Mesenchymal stem cell (in vitro differentiated cells and primary cell): ENCODE measurements at regions not wholly inside any gene's neighbourhood (a gene's known extent, or its start where the extent isn't known, plus 50 kb on each side); places are given as distances from the start of the nearest gene placed in this dataset.

ENCODE experiments used
- DNase-seq: peaks from one replicate; pipeline ENCODE4 v3.0.0-alpha.2; 2013
- H2AFZ ChIP-seq: one replicate; pipeline ENCODE4 v1.6.1; 2013; ENCODE audit warnings: low read depth, mild to moderate bottlenecking, control low read depth, inconsistent platforms, low read length, moderate library complexity
- H2AK5ac ChIP-seq: 2 replicates; pipeline ENCODE4 v1.6.1; 2013; ENCODE audit warnings: low read length, moderate library complexity, mild to moderate bottlenecking, inconsistent platforms; ENCODE audit not compliant: severe bottlenecking
- H2BK120ac ChIP-seq: one replicate; pipeline ENCODE4 v1.6.1; 2013; ENCODE audit warnings: low read depth, mild to moderate bottlenecking, inconsistent platforms, low read length, moderate library complexity
- H2BK12ac ChIP-seq, 2 experiments: one replicate each; pipeline ENCODE4 v1.6.1; 2013; ENCODE audit warnings: inconsistent platforms in 2 of 2, low read length in 2 of 2, mild to moderate bottlenecking in 2 of 2, moderate library complexity in 2 of 2, control low read depth in 1 of 2
- H2BK15ac ChIP-seq: one replicate; pipeline ENCODE4 v1.6.1; 2013; ENCODE audit warnings: mild to moderate bottlenecking, low read depth, inconsistent platforms; ENCODE audit not compliant: poor library complexity, severe bottlenecking
- H2BK5ac ChIP-seq: 2 replicates; pipeline ENCODE4 v1.6.1; 2013; ENCODE audit warnings: low read depth, mild to moderate bottlenecking, low read length, control low read depth, inconsistent platforms; ENCODE audit not compliant: poor library complexity, severe bottlenecking
- H3K14ac ChIP-seq, 2 experiments: one replicate each; pipeline ENCODE4 v1.6.1; 2013; ENCODE audit warnings: inconsistent platforms in 2 of 2, low read length in 2 of 2, control low read depth in 1 of 2, mild to moderate bottlenecking in 1 of 2, moderate library complexity in 1 of 2
- H3K18ac ChIP-seq, 2 experiments: one replicate each; pipeline ENCODE4 v1.6.1; 2013; ENCODE audit warnings: inconsistent platforms in 2 of 2, low read length in 2 of 2, control low read depth in 1 of 2, low read depth in 1 of 2, mild to moderate bottlenecking in 1 of 2
- H3K23ac ChIP-seq, 2 experiments: one replicate each; pipeline ENCODE4 v1.6.1; 2013; ENCODE audit warnings: inconsistent platforms in 2 of 2, low read length in 2 of 2, mild to moderate bottlenecking in 2 of 2, moderate library complexity in 2 of 2, control low read depth in 1 of 2
- H3K27ac ChIP-seq: 2 replicates; pipeline ENCODE4 v1.5.1; 2013; ENCODE audit warnings: mild to moderate bottlenecking, moderate library complexity, low read length, control low read depth, inconsistent platforms; ENCODE audit not compliant: poor library complexity, severe bottlenecking
- H3K27me3 ChIP-seq, 2 experiments: 2 replicates each; pipeline versions ENCODE4 v1.6.1 to v1.7.0; 2013; ENCODE audit warnings: low read length in 2 of 2, mild to moderate bottlenecking in 2 of 2, moderate library complexity in 2 of 2, control low read depth in 1 of 2, inconsistent platforms in 1 of 2; ENCODE audit not compliant: control insufficient read depth in 1 of 2, insufficient read depth in 1 of 2
- H3K36me3 ChIP-seq, 2 experiments: 2 replicates each; pipeline versions ENCODE4 v1.6.1 to v1.7.0; 2013; ENCODE audit warnings: low read length in 2 of 2, control low read depth in 1 of 2, inconsistent platforms in 1 of 2, low read depth in 1 of 2, mild to moderate bottlenecking in 1 of 2; ENCODE audit not compliant: insufficient read depth in 2 of 2, control insufficient read depth in 1 of 2
- H3K4ac ChIP-seq, 2 experiments: one replicate each; pipeline ENCODE4 v1.6.1; 2013; ENCODE audit warnings: inconsistent platforms in 2 of 2, low read length in 2 of 2, mild to moderate bottlenecking in 2 of 2, moderate library complexity in 2 of 2, control low read depth in 1 of 2, low read depth in 1 of 2
- H3K4me1 ChIP-seq: 2 replicates; pipeline ENCODE4 v1.6.1; 2013; ENCODE audit warnings: low read depth, low read length, control low read depth; ENCODE audit not compliant: control insufficient read depth, insufficient read depth
- H3K4me2 ChIP-seq: 2 replicates; pipeline ENCODE4 v1.6.1; 2013; ENCODE audit warnings: low read length, mild to moderate bottlenecking, inconsistent platforms; ENCODE audit not compliant: poor library complexity, severe bottlenecking
- H3K4me3 ChIP-seq, 2 experiments: 2 replicates each; pipeline versions ENCODE4 v1.5.1 to v1.7.0; 2013; ENCODE audit warnings: low read length in 2 of 2, mild to moderate bottlenecking in 2 of 2, control low read depth in 1 of 2, low read depth in 1 of 2; ENCODE audit not compliant: insufficient read depth in 1 of 2
- H3K79me1 ChIP-seq: replicated peaks from 2 replicates; pipeline ENCODE4 v1.6.1; 2013; ENCODE audit warnings: mild to moderate bottlenecking, control low read depth, low read length, inconsistent platforms; ENCODE audit not compliant: poor library complexity, severe bottlenecking
- H3K9ac ChIP-seq: 2 replicates; pipeline ENCODE4 v1.7.0; 2013; ENCODE audit warnings: mild to moderate bottlenecking, low read length, moderate library complexity
- H3K9me3 ChIP-seq: 2 replicates; pipeline ENCODE4 v1.7.0; 2013; ENCODE audit warnings: mild to moderate bottlenecking, low read length; ENCODE audit not compliant: control insufficient read depth
- H4K8ac ChIP-seq: one replicate; pipeline ENCODE4 v1.6.1; 2013; ENCODE audit warnings: inconsistent platforms, mild to moderate bottlenecking, low read length, moderate library complexity
- H4K91ac ChIP-seq: one replicate; pipeline ENCODE4 v1.6.1; 2013; ENCODE audit warnings: mild to moderate bottlenecking, low read length, inconsistent platforms
- WGBS: methylation state at CpG from one replicate; pipeline ENCODE4 v1.1.7; 2013; ENCODE audit warnings: mixed read lengths; 5-methylcytosine and 5-hydroxymethylcytosine counted together

DNA sequence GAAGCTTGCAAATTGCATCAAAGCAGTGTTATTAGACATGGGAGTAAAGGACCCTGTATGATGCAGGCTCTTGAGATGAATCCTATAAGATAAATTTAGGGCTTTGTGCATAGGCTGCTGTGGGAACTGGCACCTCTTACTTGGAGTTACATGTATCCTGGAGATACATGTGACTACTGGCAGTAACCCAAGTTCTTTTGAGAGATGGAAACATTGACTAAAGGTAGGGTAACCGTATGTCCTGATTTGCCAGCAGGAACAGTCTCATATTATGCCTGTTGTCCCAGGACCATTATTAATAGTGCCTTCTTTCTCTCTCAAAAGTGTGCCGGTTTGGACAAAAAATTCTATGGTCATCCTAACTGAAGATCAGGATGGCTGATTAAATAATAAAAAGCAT lies 195.4 kb downstream of the LACC1 start:
- H3K18ac ChIP-seq, result no peak overlapping the region
- no peak overlapping the region for H3K14ac ChIP-seq
- H3K4me3 ChIP-seq, result no peak overlapping the region
- no peak overlapping the region for H3K27ac ChIP-seq
- H2BK5ac ChIP-seq, result no peak overlapping the region
- WGBS, result 84% methylated on average over 2 of the region's 2 CpGs
- H4K91ac ChIP-seq, result no peak overlapping the region
- peaks cover 0 to 4% of the 10 kb centered on the region in 2 experiments for H3K27me3 ChIP-seq
- H3K4me1 ChIP-seq, result no peaks in the 10 kb centered on the region
- H3K4me2 ChIP-seq, result no peak overlapping the region
- H2BK12ac ChIP-seq, result no peak overlapping the region
- H2AK5ac ChIP-seq, result no peak overlapping the region
- no peak overlapping the region for H2AFZ ChIP-seq
- no peak overlapping the region for H2BK120ac ChIP-seq
- H3K23ac ChIP-seq, result no peak overlapping the region
- H3K36me3 ChIP-seq, result no peaks in the 10 kb centered on the region
- H2BK15ac ChIP-seq, result no peak overlapping the region
- no peak overlapping the region for H4K8ac ChIP-seq
- H3K9ac ChIP-seq, result no peak overlapping the region
- no peak for DNase-seq
- peaks cover 11% of the 10 kb centered on the region for H3K9me3 ChIP-seq
- H3K79me1 ChIP-seq, result no peaks in the 10 kb centered on the region
- H3K4ac ChIP-seq, result no peak overlapping the region

DNA sequence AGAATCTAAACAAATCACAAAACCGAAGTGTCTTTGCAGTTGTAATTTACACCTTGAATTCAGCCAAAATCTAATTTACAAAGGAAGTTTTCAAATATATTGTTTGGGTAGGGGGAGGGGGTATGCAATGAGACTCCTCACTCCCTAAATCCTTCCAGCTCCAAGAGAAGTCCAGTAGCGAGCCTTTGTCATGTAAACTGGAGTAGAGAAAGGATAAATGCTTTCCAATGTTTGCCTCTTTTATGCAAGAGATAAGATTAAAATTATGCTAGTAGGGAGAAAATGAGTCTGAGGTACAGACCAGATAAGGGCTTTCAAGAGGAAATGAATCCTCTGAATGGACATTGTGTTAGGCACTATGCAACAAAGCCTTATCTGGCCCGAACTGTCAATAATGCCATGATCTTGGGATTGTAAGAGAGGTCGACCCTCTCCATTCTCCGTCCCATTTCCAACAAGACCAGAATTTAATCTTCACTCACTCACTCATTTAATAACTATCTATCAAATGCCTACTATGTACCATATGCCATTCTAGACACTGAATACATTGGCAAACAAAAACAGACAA lies 199.2 kb downstream of the LACC1 start:
- no peak overlapping the region for H3K4me3 ChIP-seq
- H2AFZ ChIP-seq, result no peak overlapping the region
- no peak for DNase-seq
- no peak overlapping the region for H3K23ac ChIP-seq
- H3K79me1 ChIP-seq, result no peaks in the 10 kb centered on the region
- H3K14ac ChIP-seq, result no peak overlapping the region
- no peak overlapping the region for H3K4me2 ChIP-seq
- no peak overlapping the region for H4K8ac ChIP-seq
- H2BK5ac ChIP-seq, result no peak overlapping the region
- no peak overlapping the region for H2BK15ac ChIP-seq
- no peak overlapping the region for H4K91ac ChIP-seq
- H3K36me3 ChIP-seq, result no peaks in the 10 kb centered on the region
- H3K27ac ChIP-seq, result no peak overlapping the region
- H3K18ac ChIP-seq, result no peak overlapping the region
- no peak overlapping the region for H3K9ac ChIP-seq
- H3K4me1 ChIP-seq, result no peaks in the 10 kb centered on the region
- H3K4ac ChIP-seq, result no peak overlapping the region
- 38% methylated on average over 5 of the region's 5 CpGs for WGBS
- H3K9me3 ChIP-seq, result no peaks in the 10 kb centered on the region
- peaks cover 0 to 4% of the 10 kb centered on the region in 2 experiments for H3K27me3 ChIP-seq
- H2BK120ac ChIP-seq, result no peak overlapping the region
- H2BK12ac ChIP-seq, result no peak overlapping the region
- no peak overlapping the region for H2AK5ac ChIP-seq

GRCh38 chr13:44079413-44080205 lies 199.9 kb downstream of the LACC1 start:
- no peak for DNase-seq
- H3K4me1 ChIP-seq, result no peaks in the 10 kb centered on the region
- no peak overlapping the region for H3K4me2 ChIP-seq
- no peak overlapping the region for H3K4me3 ChIP-seq
- H3K23ac ChIP-seq, result no peak overlapping the region
- H3K14ac ChIP-seq, result no peak overlapping the region
- H2BK12ac ChIP-seq, result no peak overlapping the region
- peak overlapping the region; percentile 22 for H4K91ac ChIP-seq
- H2BK5ac ChIP-seq, result no peak overlapping the region
- no peaks in the 10 kb centered on the region for H3K9me3 ChIP-seq
- no peak overlapping the region for H2AK5ac ChIP-seq
- no peaks in the 10 kb centered on the region for H3K36me3 ChIP-seq
- 76% methylated on average over 10 of the region's 11 CpGs for WGBS
- no peak overlapping the region for H2AFZ ChIP-seq
- H3K4ac ChIP-seq, result no peak overlapping the region
- H3K27ac ChIP-seq, result no peak overlapping the region
- H3K79me1 ChIP-seq, result no peaks in the 10 kb centered on the region
- no peak overlapping the region for H2BK15ac ChIP-seq
- no peak overlapping the region for H3K9ac ChIP-seq
- no peak overlapping the region for H2BK120ac ChIP-seq
- H3K27me3 ChIP-seq, result peaks cover 0 to 4% of the 10 kb centered on the region in 2 experiments
- no peak overlapping the region for H4K8ac ChIP-seq
- H3K18ac ChIP-seq, result no peak overlapping the region

DNA sequence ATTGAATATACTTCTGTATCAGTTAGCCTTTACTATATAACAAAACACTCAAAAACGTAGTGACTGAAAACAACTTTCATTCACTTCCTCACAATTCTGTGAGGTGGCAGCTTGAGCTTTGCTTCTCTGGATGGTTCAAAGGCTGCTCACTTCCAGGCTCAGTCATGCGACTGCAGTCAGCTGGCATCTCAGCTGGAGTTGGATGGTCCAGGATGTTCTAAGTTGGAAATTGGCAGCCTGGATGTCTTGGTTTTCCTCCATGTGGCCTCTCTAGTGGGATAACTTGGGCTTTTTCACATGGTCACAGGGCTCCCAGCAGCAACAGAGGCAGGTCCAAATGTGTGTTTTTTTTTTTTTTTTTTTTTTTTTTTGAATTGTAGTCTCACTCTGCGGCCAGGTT lies 204.4 kb downstream of the LACC1 start:
- Histone ChIP-seq H3K14ac (no peak overlapping the region), H3K27me3 (no peaks in the 10 kb centered on the region), H3K4me3 (no peak overlapping the region), H3K23ac (no peak overlapping the region), H2BK120ac (no peak overlapping the region), H4K8ac (no peak overlapping the region), H2AFZ (no peak overlapping the region), H3K18ac (no peak overlapping the region), H3K4me1 (no peaks in the 10 kb centered on the region), H3K79me1 (no peaks in the 10 kb centered on the region), H3K27ac (no peak overlapping the region), H3K4ac (no peak overlapping the region), H2BK12ac (no peak overlapping the region), H3K4me2 (no peak overlapping the region), H4K91ac (no peak overlapping the region), H3K9me3 (peaks cover 2% of the 10 kb centered on the region), H2BK5ac (no peak overlapping the region), H2AK5ac (no peak overlapping the region), H2BK15ac (no peak overlapping the region), H3K9ac (no peak overlapping the region), H3K36me3 (no peaks in the 10 kb centered on the region)
- 89% methylated on average over 2 of the region's 3 CpGs for WGBS
- no peak for DNase-seq
